Esophagus squamous epithelium (tissue), 5 donors: ENCODE measurements at regions not wholly inside any gene's neighbourhood (a gene's known extent, or its start where the extent isn't known, plus 50 kb on each side); places are given as distances from the start of the nearest gene placed in this dataset.
"Not testable (repeated sequence)": the region's sequence is repeated elsewhere in the genome, so short reads cannot be mapped to it uniquely, and the experiment has no call there.

ENCODE experiments used
- DNase-seq: peaks from one replicate; lab custom pipeline; 2025; lab: John Stamatoyannopoulos, UW
- H3K27ac ChIP-seq, 4 donors: fragments of 200-600 bp; sonication (generic); one replicate each; pipeline ENCODE4 v1.5.1; 2016 to 2019; ENCODE audit warnings: mild to moderate bottlenecking in 1 of 4
- H3K27me3 ChIP-seq, 4 donors: fragments of 200-600 bp; sonication (generic); 1 replicate in 3 of 4; 2 replicates in 1 of 4; pipeline versions ENCODE4 v1.5.1 to v1.6.0; 2017 to 2021; ENCODE audit warnings: antibody characterized with exemption in 1 of 4
- H3K36me3 ChIP-seq, 3 donors: fragments of 200-600 bp; sonication (generic); one replicate each; pipeline ENCODE4 v1.5.1; 2016 to 2019
- H3K4me1 ChIP-seq, 3 donors: fragments of 200-600 bp; sonication (generic); one replicate each; pipeline ENCODE4 v1.5.1; 2017 to 2019
- H3K4me3 ChIP-seq, 4 donors: fragments of 200-600 bp; sonication (generic); 1 replicate in 3 of 4; 2 replicates in 1 of 4; pipeline ENCODE4 v1.5.1; 2016 to 2019; ENCODE audit warnings: mild to moderate bottlenecking in 2 of 4, moderate library complexity in 1 of 4
- H3K9me3 ChIP-seq, 3 donors: fragments of 200-600 bp; sonication (generic); one replicate each; pipeline ENCODE4 v1.5.1; 2016 to 2019
- CTCF ChIP-seq, 6 experiments: fragments of 450-650 bp in 4 of 6; fragments of 200-600 bp in 2 of 6; sonication (generic) in 2 of 6; IDR thresholded peaks; one replicate each; pipeline ENCODE4 v1.5.1; 2016 to 2019; ENCODE audit warnings: antibody characterized with exemption in 6 of 6, mild to moderate bottlenecking in 4 of 6, moderate library complexity in 4 of 6
- POLR2A ChIP-seq, 4 donors: fragments of 450-650 bp; IDR thresholded peaks; one replicate each; pipeline ENCODE4 v1.6.1; 2017; ENCODE audit warnings: antibody characterized with exemption in 4 of 4, mild to moderate bottlenecking in 4 of 4, moderate library complexity in 3 of 4
- WGBS, 2 donors: methylation state at CpG; one replicate each; pipeline ENCODE4 v1.1.5; 2018; 5-methylcytosine and 5-hydroxymethylcytosine counted together
- intact Hi-C: fragments of 100-400 bp; cut with DNase I; formaldehyde crosslinking; loops from one replicate; pipeline ENCODE4 v1.15.0; 2022
- donor health status: DM: yes; HTN: yes; CAD: no.

GRCh38 chr6:114940181-114940580 lies 597.4 kb upstream of the HS3ST5 start:
- no peak overlapping the region for H3K4me3 ChIP-seq
- DNase-seq: no peak
- TF ChIP-seq CTCF (IDR thresholded peaks at IDR 0.05): no peak
- no peak for TF ChIP-seq POLR2A (IDR thresholded peaks at IDR 0.05)
- intact Hi-C loops: no loop called here
- no peak overlapping the region for H3K27ac ChIP-seq
- no peaks in the 10 kb centered on the region for H3K36me3 ChIP-seq
- no peaks in the 10 kb centered on the region for H3K4me1 ChIP-seq
- WGBS, 2 donors: 80 to 89% methylated on average over 1 of the region's 1 CpG
- H3K9me3 ChIP-seq: no peaks in the 10 kb centered on the region
- no peaks in the 10 kb centered on the region for H3K27me3 ChIP-seq

- intact Hi-C loops: no loop called here
- H3K27ac ChIP-seq: no peak overlapping the region
- H3K27me3 ChIP-seq: no peaks in the 10 kb centered on the region
- 53 to 55% methylated on average over 2 of the region's 2 CpGs for WGBS, 2 donors
- no peaks in the 10 kb centered on the region for H3K36me3 ChIP-seq
- no peak for TF ChIP-seq POLR2A (IDR thresholded peaks at IDR 0.05)
- no peaks in the 10 kb centered on the region for H3K9me3 ChIP-seq
- no peak overlapping the region for H3K4me3 ChIP-seq
- no peaks in the 10 kb centered on the region for H3K4me1 ChIP-seq
- no peak for DNase-seq
Measured at GRCh38 chr6:114939630-114940029, 596.8 kb upstream of the HS3ST5 start.

- no peak for DNase-seq
- Histone ChIP-seq H3K4me3 (no peak overlapping the region), H3K36me3 (no peaks in the 10 kb centered on the region), H3K27me3 (no peaks in the 10 kb centered on the region), H3K27ac (no peak overlapping the region), H3K4me1 (no peaks in the 10 kb centered on the region), H3K9me3 (no peaks in the 10 kb centered on the region)
- TF ChIP-seq POLR2A (IDR thresholded peaks at IDR 0.05) (no peak), CTCF (IDR thresholded peaks at IDR 0.05) (no peak)
- intact Hi-C loops: no loop called here
- WGBS, 2 donors: 81 to 82% methylated on average over 1 of the region's 1 CpG
Measured at GRCh38 chr6:114936080-114936479, 593.3 kb upstream of the HS3ST5 start.

- no peaks in the 10 kb centered on the region for H3K4me1 ChIP-seq
- TF ChIP-seq POLR2A (IDR thresholded peaks at IDR 0.05): no peak
- no peak for TF ChIP-seq CTCF (IDR thresholded peaks at IDR 0.05)
- H3K9me3 ChIP-seq: no peaks in the 10 kb centered on the region
- H3K36me3 ChIP-seq: no peaks in the 10 kb centered on the region
- H3K27ac ChIP-seq: no peak overlapping the region
- intact Hi-C loops: no loop called here
- 88 to 100% methylated on average over 1 of the region's 1 CpG for WGBS, 2 donors
- H3K4me3 ChIP-seq: no peak overlapping the region
- no peaks in the 10 kb centered on the region for H3K27me3 ChIP-seq
- no peak for DNase-seq
Measured at GRCh38 chr6:114934079-114934478, 591.3 kb upstream of the HS3ST5 start.

GRCh38 chr6:114928731-114929130 lies 585.9 kb upstream of the HS3ST5 start:
- H3K36me3 ChIP-seq, H3K4me1 ChIP-seq, H3K9me3 ChIP-seq, intact Hi-C loops, H3K27ac ChIP-seq, H3K27me3 ChIP-seq, DNase-seq, H3K4me3 ChIP-seq: not testable (repeated sequence)
- 82 to 100% methylated on average over 4 to 5 of the region's 8 CpGs for WGBS, 2 donors

- H3K27ac ChIP-seq: no peak overlapping the region
- TF ChIP-seq POLR2A (IDR thresholded peaks at IDR 0.05) (no peak), CTCF (IDR thresholded peaks at IDR 0.05) (no peak)
- intact Hi-C loops: no loop called here
- no peaks in the 10 kb centered on the region for H3K9me3 ChIP-seq
- 71 to 87% methylated on average over 2 of the region's 2 CpGs for WGBS, 2 donors
- H3K4me1 ChIP-seq: no peaks in the 10 kb centered on the region
- H3K27me3 ChIP-seq: no peaks in the 10 kb centered on the region
- no peaks in the 10 kb centered on the region for H3K36me3 ChIP-seq
- H3K4me3 ChIP-seq: no peak overlapping the region
- no peak for DNase-seq
Measured at GRCh38 chr6:114906096-114906495, 563.3 kb upstream of the HS3ST5 start.
